ENCODE measurements at regions not wholly inside any gene's neighbourhood (a gene's known extent, or its start where the extent isn't known, plus 50 kb on each side); places are given as distances from the start of the nearest gene placed in this dataset.
A peak's percentile ranks its signal among the peaks of the same experiment; 100 is the strongest.

GRCh38 chr13:65470781-65471180 lies 1759.4 kb downstream of the PCDH9 start:
- ChIA-PET CTCF (no interaction called here), POLR2A (no interaction called here)
- no peak overlapping the region for H3K4me3 ChIP-seq (ENCODE audit: low read depth, low read length)
- DNase-seq (ENCODE audit: low read depth, low spot score): peak; percentile 14
- TF ChIP-seq, protein P1, sequence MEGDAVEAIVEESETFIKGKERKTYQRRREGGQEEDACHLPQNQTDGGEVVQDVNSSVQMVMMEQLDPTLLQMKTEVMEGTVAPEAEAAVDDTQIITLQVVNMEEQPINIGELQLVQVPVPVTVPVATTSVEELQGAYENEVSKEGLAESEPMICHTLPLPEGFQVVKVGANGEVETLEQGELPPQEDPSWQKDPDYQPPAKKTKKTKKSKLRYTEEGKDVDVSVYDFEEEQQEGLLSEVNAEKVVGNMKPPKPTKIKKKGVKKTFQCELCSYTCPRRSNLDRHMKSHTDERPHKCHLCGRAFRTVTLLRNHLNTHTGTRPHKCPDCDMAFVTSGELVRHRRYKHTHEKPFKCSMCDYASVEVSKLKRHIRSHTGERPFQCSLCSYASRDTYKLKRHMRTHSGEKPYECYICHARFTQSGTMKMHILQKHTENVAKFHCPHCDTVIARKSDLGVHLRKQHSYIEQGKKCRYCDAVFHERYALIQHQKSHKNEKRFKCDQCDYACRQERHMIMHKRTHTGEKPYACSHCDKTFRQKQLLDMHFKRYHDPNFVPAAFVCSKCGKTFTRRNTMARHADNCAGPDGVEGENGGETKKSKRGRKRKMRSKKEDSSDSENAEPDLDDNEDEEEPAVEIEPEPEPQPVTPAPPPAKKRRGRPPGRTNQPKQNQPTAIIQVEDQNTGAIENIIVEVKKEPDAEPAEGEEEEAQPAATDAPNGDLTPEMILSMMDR (IDR thresholded peaks at IDR 0.05; ENCODE audit: insufficient read depth, low read length, missing control alignments): no peak

GRCh38 chr13:65468628-65469027 lies 1761.5 kb downstream of the PCDH9 start:
- CTCF ChIA-PET: no interaction called here
- POLR2A ChIA-PET: no interaction called here
- no peak for DNase-seq (ENCODE audit: low read depth, low spot score)
- no peak overlapping the region for H3K4me3 ChIP-seq (ENCODE audit: low read depth, low read length)
- TF ChIP-seq, protein P1 (IDR thresholded peaks at IDR 0.05; ENCODE audit: insufficient read depth, low read length, missing control alignments): no peak

- POLR2A ChIA-PET: no interaction called here
- TF ChIP-seq, protein P1 (IDR thresholded peaks at IDR 0.05; ENCODE audit: insufficient read depth, low read length, missing control alignments): no peak
- DNase-seq (ENCODE audit: low read depth, low spot score): no peak
- H3K4me3 ChIP-seq (ENCODE audit: low read depth, low read length): no peak overlapping the region
- CTCF ChIA-PET: no interaction called here
These were observed 1768.5 kb downstream of the PCDH9 start for GRCh38 chr13:65461590-65461989.

DNA sequence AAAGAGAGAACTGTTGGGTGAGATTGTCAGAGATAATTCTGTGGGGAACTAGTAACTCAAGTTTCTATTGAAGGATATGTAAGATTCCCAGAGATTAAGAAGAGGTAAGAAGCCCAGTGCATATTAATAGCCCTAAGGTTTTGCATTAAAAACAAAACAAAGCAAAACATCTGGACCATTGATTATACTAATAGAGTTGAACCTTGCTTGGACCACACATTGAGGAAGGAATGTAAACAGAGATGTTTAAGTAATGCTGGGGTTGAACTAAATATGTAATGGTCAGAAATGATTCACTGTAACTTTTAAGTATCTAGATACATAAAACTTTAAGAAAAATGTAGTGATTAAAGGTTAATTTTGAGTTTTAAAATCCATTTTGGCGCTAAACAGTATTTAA lies 1770.0 kb downstream of the PCDH9 start:
- TF ChIP-seq, protein P1 (IDR thresholded peaks at IDR 0.05; ENCODE audit: insufficient read depth, low read length, missing control alignments): no peak
- H3K4me3 ChIP-seq (ENCODE audit: low read depth, low read length): no peak overlapping the region
- POLR2A ChIA-PET: no interaction called here
- DNase-seq (ENCODE audit: low read depth, low spot score): no peak
- CTCF ChIA-PET: no interaction called here

GRCh38 chr13:65456150-65456912 lies 1773.8 kb downstream of the PCDH9 start:
- H3K4me3 ChIP-seq (ENCODE audit: low read depth, low read length): no peak overlapping the region
- ChIA-PET POLR2A (no interaction called here), CTCF (no interaction called here)
- TF ChIP-seq, protein P1 (IDR thresholded peaks at IDR 0.05; ENCODE audit: insufficient read depth, low read length, missing control alignments): no peak
- no peak for DNase-seq (ENCODE audit: low read depth, low spot score)

- CTCF ChIA-PET: no interaction called here
- TF ChIP-seq, protein P1 (IDR thresholded peaks at IDR 0.05; ENCODE audit: insufficient read depth, low read length, missing control alignments): no peak
- POLR2A ChIA-PET: no interaction called here
- no peak overlapping the region for H3K4me3 ChIP-seq (ENCODE audit: low read depth, low read length)
- no peak for DNase-seq (ENCODE audit: low read depth, low spot score)
These were observed 1775.7 kb downstream of the PCDH9 start for GRCh38 chr13:65454403-65454802.
